IgD-negative memory B cell (primary cell): ENCODE measurements at regions not wholly inside any gene's neighbourhood (a gene's known extent, or its start where the extent isn't known, plus 50 kb on each side); places are given as distances from the start of the nearest gene placed in this dataset.
"Not testable (repeated sequence)": the region's sequence is repeated elsewhere in the genome, so short reads cannot be mapped to it uniquely, and the experiment has no call there.

Experiments used
- H3K27ac Mint-ChIP-seq, 3 donors: one replicate each; pipeline ENCODE4 v1.8.0; 2020 to 2022; ENCODE audit warnings: mild to moderate bottlenecking in 3 of 3, mixed read lengths in 3 of 3, moderate library complexity in 1 of 3
- H3K27me3 Mint-ChIP-seq: one replicate; pipeline ENCODE4 v1.8.0; 2021; ENCODE audit warnings: mixed read lengths
- H3K36me3 Mint-ChIP-seq: one replicate; pipeline ENCODE4 v1.8.0; 2020; ENCODE audit warnings: mild to moderate bottlenecking, mixed read lengths
- H3K4me1 Mint-ChIP-seq, 3 donors: one replicate each; pipeline ENCODE4 v1.8.0; 2020 to 2022; ENCODE audit warnings: mixed read lengths in 3 of 3, mild to moderate bottlenecking in 1 of 3
- H3K4me3 Mint-ChIP-seq, 4 donors: one replicate each; pipeline ENCODE4 v1.8.0; 2020 to 2022; ENCODE audit warnings: mild to moderate bottlenecking in 4 of 4, mixed read lengths in 4 of 4, moderate library complexity in 3 of 4
- H3K9me3 Mint-ChIP-seq, 3 donors: one replicate each; pipeline ENCODE4 v1.8.0; 2020 to 2021; ENCODE audit warnings: mixed read lengths in 3 of 3, mild to moderate bottlenecking in 1 of 3

- no peaks in the 10 kb centered on the region for H3K36me3 Mint-ChIP-seq
- no peak overlapping the region for H3K4me3 Mint-ChIP-seq
- peaks cover 1 to 7% (median 7%) of the 10 kb centered on the region in 3 donors for H3K9me3 Mint-ChIP-seq
- no peak overlapping the region for H3K27ac Mint-ChIP-seq
- no peaks in the 10 kb centered on the region for H3K4me1 Mint-ChIP-seq
- H3K27me3 Mint-ChIP-seq: no peaks in the 10 kb centered on the region
Observed at GRCh38 chr1:60681095-60681860, 401.1 kb upstream of the NFIA start.

GRCh38 chr1:60679524-60680375 lies 402.6 kb upstream of the NFIA start:
- Mint-ChIP-seq H3K27ac (no peak overlapping the region), H3K27me3 (no peaks in the 10 kb centered on the region), H3K4me3 (no peak overlapping the region), H3K4me1 (no peaks in the 10 kb centered on the region), H3K36me3 (no peaks in the 10 kb centered on the region), H3K9me3 (peaks cover 1 to 5% (median 5%) of the 10 kb centered on the region in 3 donors)

- Mint-ChIP-seq H3K27ac (no peak overlapping the region), H3K27me3 (no peaks in the 10 kb centered on the region), H3K36me3 (no peaks in the 10 kb centered on the region), H3K9me3 (peaks cover 0 to 2% (median 1%) of the 10 kb centered on the region in 3 donors), H3K4me1 (no peaks in the 10 kb centered on the region), H3K4me3 (no peak overlapping the region)
Observed at GRCh38 chr1:60678802-60679201, 403.6 kb upstream of the NFIA start.

GRCh38 chr1:60678391-60678790 lies 404.0 kb upstream of the NFIA start:
- Mint-ChIP-seq H3K9me3 (peaks cover 0 to 2% (median 1%) of the 10 kb centered on the region in 3 donors), H3K27ac (no peak overlapping the region), H3K4me3 (no peak overlapping the region), H3K27me3 (no peaks in the 10 kb centered on the region), H3K36me3 (no peaks in the 10 kb centered on the region), H3K4me1 (no peaks in the 10 kb centered on the region)

- Mint-ChIP-seq H3K9me3 (peaks cover 0 to 3% (median 2%) of the 10 kb centered on the region in 3 donors), H3K27ac (no peak overlapping the region)
Observed at GRCh38 chr1:60672449-60672848, 409.9 kb upstream of the NFIA start.

GRCh38 chr1:60670302-60670701 lies 412.1 kb upstream of the NFIA start:
- Mint-ChIP-seq H3K27ac (no peak overlapping the region), H3K27me3 (no peaks in the 10 kb centered on the region), H3K4me3 (no peak overlapping the region), H3K9me3 (peaks cover 0 to 3% (median 2%) of the 10 kb centered on the region in 3 donors), H3K36me3 (no peaks in the 10 kb centered on the region), H3K4me1 (no peaks in the 10 kb centered on the region)

More at GRCh38 chr1:60672449-60672848, 409.9 kb upstream of the NFIA start:
- Mint-ChIP-seq H3K4me1 (no peaks in the 10 kb centered on the region), H3K4me3 (no peak overlapping the region), H3K27me3 (no peaks in the 10 kb centered on the region), H3K36me3 (no peaks in the 10 kb centered on the region)

- H3K4me3 Mint-ChIP-seq: no peak overlapping the region
- H3K27ac Mint-ChIP-seq: no peak overlapping the region
- no peaks in the 10 kb centered on the region for H3K36me3 Mint-ChIP-seq
Observed at GRCh38 chr1:60668585-60668984, 413.8 kb upstream of the NFIA start.

GRCh38 chr1:60665311-60665710 lies 417.1 kb upstream of the NFIA start:
- Mint-ChIP-seq H3K4me1 (no peaks in the 10 kb centered on the region), H3K9me3 (peaks cover 0 to 2% (median 0%) of the 10 kb centered on the region in 3 donors), H3K4me3 (no peak overlapping the region), H3K27me3 (no peaks in the 10 kb centered on the region), H3K27ac (no peak overlapping the region), H3K36me3 (no peaks in the 10 kb centered on the region)

More at GRCh38 chr1:60668585-60668984, 413.8 kb upstream of the NFIA start:
- no peaks in the 10 kb centered on the region for H3K4me1 Mint-ChIP-seq
- H3K27me3 Mint-ChIP-seq: no peaks in the 10 kb centered on the region
- peaks cover 0 to 3% (median 2%) of the 10 kb centered on the region in 3 donors for H3K9me3 Mint-ChIP-seq

GRCh38 chr1:60664086-60664625 lies 418.2 kb upstream of the NFIA start:
- H3K4me3 Mint-ChIP-seq: no peak overlapping the region
- H3K9me3 Mint-ChIP-seq: peaks cover 0 to 2% (median 0%) of the 10 kb centered on the region in 3 donors
- no peaks in the 10 kb centered on the region for H3K27me3 Mint-ChIP-seq
- H3K36me3 Mint-ChIP-seq: no peaks in the 10 kb centered on the region
- no peak overlapping the region for H3K27ac Mint-ChIP-seq
- H3K4me1 Mint-ChIP-seq: no peaks in the 10 kb centered on the region

GRCh38 chr1:60662486-60663044 lies 419.8 kb upstream of the NFIA start:
- no peaks in the 10 kb centered on the region for H3K27me3 Mint-ChIP-seq
- no peaks in the 10 kb centered on the region for H3K36me3 Mint-ChIP-seq
- H3K27ac Mint-ChIP-seq: no peak overlapping the region
- no peak overlapping the region for H3K4me3 Mint-ChIP-seq
- H3K9me3 Mint-ChIP-seq: peaks cover 0 to 2% (median 0%) of the 10 kb centered on the region in 3 donors
- H3K4me1 Mint-ChIP-seq: no peaks in the 10 kb centered on the region

- Mint-ChIP-seq H3K4me1 (no peaks in the 10 kb centered on the region), H3K36me3 (no peaks in the 10 kb centered on the region), H3K9me3 (no peaks in the 10 kb centered on the region), H3K27me3 (peaks cover 4% of the 10 kb centered on the region), H3K4me3 (no peak overlapping the region), H3K27ac (no peak overlapping the region)
Observed at GRCh38 chr1:60657926-60658325, 424.4 kb upstream of the NFIA start.

GRCh38 chr1:60655679-60656355 lies 426.5 kb upstream of the NFIA start:
- H3K27ac Mint-ChIP-seq: no peak overlapping the region
- H3K4me1 Mint-ChIP-seq: no peaks in the 10 kb centered on the region
- no peaks in the 10 kb centered on the region for H3K36me3 Mint-ChIP-seq
- H3K9me3 Mint-ChIP-seq: peaks cover 0 to 6% (median 2%) of the 10 kb centered on the region in 3 donors
- H3K4me3 Mint-ChIP-seq: no peak overlapping the region
- H3K27me3 Mint-ChIP-seq: peaks cover 4% of the 10 kb centered on the region

- not testable (repeated sequence) for H3K27me3 Mint-ChIP-seq, H3K4me1 Mint-ChIP-seq, H3K36me3 Mint-ChIP-seq, H3K27ac Mint-ChIP-seq, H3K4me3 Mint-ChIP-seq, H3K9me3 Mint-ChIP-seq
Observed at GRCh38 chr1:60640033-60640551, 442.3 kb upstream of the NFIA start.

GRCh38 chr1:60639287-60639686 lies 443.1 kb upstream of the NFIA start:
- Mint-ChIP-seq H3K4me1 (no peaks in the 10 kb centered on the region), H3K27ac (no peak overlapping the region), H3K9me3 (no peaks in the 10 kb centered on the region), H3K36me3 (no peaks in the 10 kb centered on the region), H3K4me3 (no peak overlapping the region), H3K27me3 (no peaks in the 10 kb centered on the region)
